Loucy (cell line): ENCODE measurements at regions not wholly inside any gene's neighbourhood (a gene's known extent, or its start where the extent isn't known, plus 50 kb on each side); places are given as distances from the start of the nearest gene placed in this dataset.

Experiments
- H2AFZ ChIP-seq: fragments of 200-600 bp; sonication (generic); 2 replicates; pipeline ENCODE4 v1.6.0; 2016; ENCODE audit warnings: antibody characterized with exemption, mild to moderate bottlenecking, low read length, moderate library complexity
- H3F3A ChIP-seq: fragments of 200-600 bp; 2 replicates; pipeline ENCODE4 v1.6.0; 2016; ENCODE audit warnings: antibody characterized with exemption, low read depth, mild to moderate bottlenecking
- H3K27me3 ChIP-seq: fragments of 200-600 bp; sonication (generic); 2 replicates; pipeline ENCODE4 v1.6.1; 2014; ENCODE audit warnings: low read length, mild to moderate bottlenecking; ENCODE audit not compliant: insufficient read depth, poor library complexity, severe bottlenecking
- H3K36me3 ChIP-seq: fragments of 200-600 bp; sonication (generic); 2 replicates; pipeline ENCODE4 v1.6.1; 2016; ENCODE audit warnings: low read length; ENCODE audit not compliant: insufficient read depth
- H3K4me1 ChIP-seq: fragments of 200-600 bp; sonication (generic); 2 replicates; pipeline ENCODE4 v1.5.1; 2014; ENCODE audit warnings: low read length, mild to moderate bottlenecking; ENCODE audit not compliant: insufficient read depth, poor library complexity, severe bottlenecking
- H3K4me2 ChIP-seq: fragments of 200-600 bp; sonication (generic); 2 replicates; pipeline ENCODE4 v1.6.0; 2014; ENCODE audit warnings: antibody characterized with exemption, low read length, low read depth, mild to moderate bottlenecking; ENCODE audit not compliant: poor library complexity, severe bottlenecking
- H3K4me3 ChIP-seq: fragments of 200-600 bp; sonication (generic); 2 replicates; pipeline ENCODE4 v1.5.1; 2014; ENCODE audit warnings: low read length, mild to moderate bottlenecking, mixed read lengths; ENCODE audit not compliant: poor library complexity, severe bottlenecking
- H3K79me2 ChIP-seq: fragments of 200-600 bp; sonication (generic); 2 replicates; pipeline ENCODE4 v1.6.1; 2014; ENCODE audit warnings: low read length; ENCODE audit not compliant: insufficient read depth
- H3K9ac ChIP-seq: fragments of 200-600 bp; sonication (generic); 2 replicates; pipeline ENCODE4 v1.6.0; 2014; ENCODE audit warnings: mild to moderate bottlenecking, low read depth, low read length, moderate library complexity; ENCODE audit not compliant: poor library complexity, severe bottlenecking
- H3K9me2 ChIP-seq: fragments of 200-600 bp; sonication (generic); replicated peaks from 2 replicates; pipeline ENCODE4 v1.6.1; 2016; ENCODE audit warnings: low read depth, low read length, mixed read lengths
- H3K9me3 ChIP-seq: fragments of 200-600 bp; sonication (generic); 2 replicates; pipeline ENCODE4 v1.6.1; 2014; ENCODE audit warnings: mild to moderate bottlenecking, antibody characterized with exemption, low read length, low read depth; ENCODE audit not compliant: insufficient read depth
- H4K20me1 ChIP-seq: fragments of 200-600 bp; sonication (generic); 2 replicates; pipeline ENCODE4 v1.6.0; 2014; ENCODE audit warnings: antibody characterized with exemption, low read length, mild to moderate bottlenecking; ENCODE audit not compliant: insufficient read depth, poor library complexity, severe bottlenecking
- CTCF ChIP-seq: fragments of 200-600 bp; sonication (generic); conservative IDR thresholded peaks from 2 replicates; pipeline ENCODE4 v1.5.1; 2014; ENCODE audit warnings: mild to moderate bottlenecking, antibody characterized with exemption, low read length
- EZH2phosphoT487 ChIP-seq: fragments of 200-600 bp; IDR thresholded peaks from 2 replicates; pipeline ENCODE4 v1.6.1; 2018; ENCODE audit warnings: antibody characterized with exemption, mild to moderate bottlenecking, moderate library complexity, borderline replicate concordance

GRCh38 chr1:91616712-91617111, 116.1 kb downstream of the CDC7 start:
- Histone ChIP-seq H3K9me2 (no peaks in the 10 kb centered on the region), H4K20me1 (no peaks in the 10 kb centered on the region), H3K79me2 (no peaks in the 10 kb centered on the region), H3K9ac (no peak overlapping the region), H2AFZ (no peak overlapping the region), H3K9me3 (no peaks in the 10 kb centered on the region), H3K4me1 (no peaks in the 10 kb centered on the region), H3K4me3 (no peak overlapping the region), H3F3A (no peaks in the 10 kb centered on the region), H3K36me3 (no peaks in the 10 kb centered on the region), H3K27me3 (no peaks in the 10 kb centered on the region), H3K4me2 (no peak overlapping the region)
- no peak for TF ChIP-seq EZH2phosphoT487
- no peak for TF ChIP-seq CTCF

- H3K4me1 ChIP-seq, result no peaks in the 10 kb centered on the region
- no peak overlapping the region for H3K9ac ChIP-seq
- H3K4me2 ChIP-seq, result no peak overlapping the region
- no peaks in the 10 kb centered on the region for H3K36me3 ChIP-seq
- no peaks in the 10 kb centered on the region for H4K20me1 ChIP-seq
- H3K9me3 ChIP-seq, result no peaks in the 10 kb centered on the region
- no peak overlapping the region for H2AFZ ChIP-seq
- TF ChIP-seq CTCF, result peak; percentile 48
- no peak for TF ChIP-seq EZH2phosphoT487
- no peaks in the 10 kb centered on the region for H3K79me2 ChIP-seq
- no peak overlapping the region for H3K4me3 ChIP-seq
- H3F3A ChIP-seq, result no peaks in the 10 kb centered on the region
- no peaks in the 10 kb centered on the region for H3K27me3 ChIP-seq
- no peaks in the 10 kb centered on the region for H3K9me2 ChIP-seq
Observed at GRCh38 chr1:91617285-91617765, 116.7 kb downstream of the CDC7 start.

GRCh38 chr1:91619881-91620280, 119.2 kb downstream of the CDC7 start:
- H3K4me2 ChIP-seq, result no peak overlapping the region
- no peak for TF ChIP-seq EZH2phosphoT487
- no peak for TF ChIP-seq CTCF
- no peaks in the 10 kb centered on the region for H3F3A ChIP-seq
- no peaks in the 10 kb centered on the region for H3K9me3 ChIP-seq
- H3K9me2 ChIP-seq, result no peaks in the 10 kb centered on the region
- no peaks in the 10 kb centered on the region for H3K79me2 ChIP-seq
- H4K20me1 ChIP-seq, result no peaks in the 10 kb centered on the region
- no peak overlapping the region for H2AFZ ChIP-seq
- no peaks in the 10 kb centered on the region for H3K27me3 ChIP-seq
- no peak overlapping the region for H3K4me3 ChIP-seq
- no peaks in the 10 kb centered on the region for H3K36me3 ChIP-seq
- no peaks in the 10 kb centered on the region for H3K4me1 ChIP-seq
- H3K9ac ChIP-seq, result no peak overlapping the region
